GM12878 (cell line): ENCODE measurements at regions not wholly inside any gene's neighbourhood (a gene's known extent, or its start where the extent isn't known, plus 50 kb on each side); places are given as distances from the start of the nearest gene placed in this dataset.

ENCODE experiments used
- ATAC-seq: fragments of 200-7000 bp; cut with Tn5 transposase; 3 replicates; pipeline ENCODE4 v1.9.1; 2020; ENCODE audit warnings: mild to moderate bottlenecking, moderate library complexity
- BruUV-seq: library from RNA; stranded (reverse); fragments of 400-500 nt; replicated peaks from 2 replicates; lab custom pipeline; 2021; lab: Mats Ljungman, UMichigan
- CTCF ChIA-PET: fragments of 300-600 bp; sonication (Branson Sonifier 250); formaldehyde crosslinking; extraction: SDS; loops from one replicate; lab custom pipeline; 2021; ENCODE audit warnings: inconsistent platforms; lab: Yijun Ruan, JAX
- POLR2A ChIA-PET: fragments of 350-600 bp; formaldehyde crosslinking; extraction: SDS; loops from one replicate; lab custom pipeline; 2021; ENCODE audit warnings: inconsistent platforms; lab: Charles Lee
- RAD21 ChIA-PET: fragments of 300-600 bp; sonication (Branson Sonifier 250); formaldehyde crosslinking; loops from one replicate; lab custom pipeline; 2023; ENCODE audit warnings: antibody characterized with exemption; ENCODE audit not compliant: unreplicated experiment; lab: Charles Lee
- SMC1A ChIA-PET: fragments of 300-600 bp; sonication (Branson Sonifier 250); formaldehyde crosslinking; loops from one replicate; lab custom pipeline; 2023; ENCODE audit not compliant: unreplicated experiment, uncharacterized antibody; lab: Charles Lee
- DNase-seq: peaks from one replicate; pipeline ENCODE4 v3.0.0-alpha.2; 2011; ENCODE audit warnings: low read depth, low spot score
- FAIRE-seq: peaks from 3 replicates; lab custom pipeline; 2011; peaks lifted over from hg19 to GRCh38; lab: Jason Lieb, UNC
- H2AFZ ChIP-seq: 2 replicates; pipeline ENCODE4 v1.6.0; 2011; ENCODE audit warnings: low read depth, low read length, control low read depth; ENCODE audit not compliant: control insufficient read depth
- H3K27ac ChIP-seq: 2 replicates; pipeline ENCODE4 v1.5.1; 2011; ENCODE audit warnings: control low read depth; ENCODE audit not compliant: control insufficient read depth, insufficient read depth
- H3K27me3 ChIP-seq, 2 experiments: replicated peaks in 1 of 2; 2 replicates each; pipeline versions ENCODE4 v1.6.0 to v1.6.1; 2011; ENCODE audit warnings: low read length in 1 of 2; ENCODE audit not compliant: control insufficient read depth in 2 of 2, insufficient read depth in 2 of 2
- H3K36me3 ChIP-seq, 2 experiments: 2 replicates each; pipeline ENCODE4 v1.5.1; 2011; ENCODE audit warnings: low read length in 1 of 2; ENCODE audit not compliant: control insufficient read depth in 2 of 2, insufficient read depth in 2 of 2
- H3K4me1 ChIP-seq: 2 replicates; pipeline ENCODE4 v1.6.1; 2011; ENCODE audit warnings: mild to moderate bottlenecking, low read length, moderate library complexity, mixed read lengths; ENCODE audit not compliant: control insufficient read depth, insufficient read depth
- H3K4me2 ChIP-seq: 2 replicates; pipeline ENCODE4 v1.6.0; 2011; ENCODE audit warnings: control low read depth; ENCODE audit not compliant: control insufficient read depth, insufficient read depth
- H3K4me3 ChIP-seq: fragments of 200-600 bp; sonication (generic); 2 replicates; pipeline ENCODE4 v1.5.1; 2016
- H3K79me2 ChIP-seq: 2 replicates; pipeline ENCODE4 v1.6.0; 2011; ENCODE audit warnings: low read length; ENCODE audit not compliant: control insufficient read depth, insufficient read depth
- H3K9ac ChIP-seq: 2 replicates; pipeline ENCODE4 v1.8.0; 2011; ENCODE audit warnings: low read length, control low read depth, mixed read lengths; ENCODE audit not compliant: control insufficient read depth, insufficient read depth
- H3K9me3 ChIP-seq: replicated peaks from 3 replicates; pipeline ENCODE4 v1.5.1; 2011; ENCODE audit warnings: mild to moderate bottlenecking, low read length; ENCODE audit not compliant: control insufficient read depth, insufficient read depth
- H4K20me1 ChIP-seq: 2 replicates; pipeline ENCODE4 v1.6.0; 2011; ENCODE audit not compliant: control insufficient read depth, insufficient read depth
- BRCA1 ChIP-seq: IDR thresholded peaks from 2 replicates; pipeline ENCODE4 v1.6.1; 2011; ENCODE audit warnings: low read depth, low read length, improper control_type of control experiment
- CBX5 ChIP-seq: sonication (generic); IDR thresholded peaks from 2 replicates; pipeline ENCODE4 v1.6.1; 2016; ENCODE audit warnings: low read depth, moderate library complexity, mild to moderate bottlenecking, inconsistent platforms
- ETV6 ChIP-seq, 2 experiments: fragments of 450-650 bp in 1 of 2; IDR thresholded peaks in 1 of 2; conservative IDR thresholded peaks in 1 of 2; 2 replicates each; pipeline ENCODE4 v1.6.1; 2014; ENCODE audit warnings: antibody characterized with exemption in 1 of 2, borderline replicate concordance in 1 of 2, low read depth in 1 of 2, mild to moderate bottlenecking in 1 of 2, moderate library complexity in 1 of 2
- FOXM1 ChIP-seq: IDR thresholded peaks from 2 replicates; pipeline ENCODE4 v1.6.1; 2012; ENCODE audit warnings: low read depth, mild to moderate bottlenecking, inconsistent platforms, low read length, moderate library complexity
- JUND ChIP-seq: IDR thresholded peaks from 2 replicates; pipeline ENCODE4 v1.6.1; 2012; ENCODE audit warnings: low read depth, mild to moderate bottlenecking, low read length, improper control_type of control experiment, moderate library complexity
- NBN ChIP-seq: fragments of 450-650 bp; IDR thresholded peaks from 2 replicates; pipeline ENCODE4 v1.6.1; 2016
- POLR2AphosphoS5 ChIP-seq: IDR thresholded peaks from 2 replicates; pipeline ENCODE4 v1.6.1; 2011; ENCODE audit warnings: mild to moderate bottlenecking, low read length, inconsistent platforms
- POU2F2 ChIP-seq: IDR thresholded peaks from 3 replicates; pipeline ENCODE4 v1.6.1; 2011; ENCODE audit warnings: low read depth, mild to moderate bottlenecking, low read length, borderline replicate concordance
- RCOR1 ChIP-seq: conservative IDR thresholded peaks from 2 replicates; pipeline ENCODE4 v1.6.1; 2012; ENCODE audit warnings: low read depth, low read length, improper control_type of control experiment
- SIX5 ChIP-seq: IDR thresholded peaks from 2 replicates; pipeline ENCODE4 v1.6.1; 2011; ENCODE audit warnings: mild to moderate bottlenecking, low read depth, low read length, moderate library complexity; ENCODE audit not compliant: severe bottlenecking
- SMC3 ChIP-seq: IDR thresholded peaks from 2 replicates; pipeline ENCODE4 v1.6.1; 2011; ENCODE audit warnings: low read length, improper control_type of control experiment, borderline replicate concordance
- SPI1 ChIP-seq: IDR thresholded peaks from 2 replicates; pipeline ENCODE4 v1.6.1; 2011; ENCODE audit warnings: low read depth, mild to moderate bottlenecking, low read length, moderate library complexity, borderline replicate concordance; ENCODE audit not compliant: insufficient read depth
- SUPT20H ChIP-seq: IDR thresholded peaks from 2 replicates; pipeline ENCODE4 v1.6.1; 2011; ENCODE audit warnings: low read depth, mild to moderate bottlenecking, low read length, moderate library complexity, borderline replicate concordance; ENCODE audit not compliant: control insufficient read depth
- SUZ12 ChIP-seq: fragments of 200-600 bp; sonication (generic); IDR thresholded peaks from one replicate; pipeline ENCODE4 v1.6.1; 2018; ENCODE audit warnings: antibody characterized with exemption, mild to moderate bottlenecking; ENCODE audit not compliant: unreplicated experiment
- TBL1XR1 ChIP-seq: IDR thresholded peaks from 2 replicates; pipeline ENCODE4 v1.6.1; 2012; ENCODE audit warnings: low read depth, low read length, improper control_type of control experiment
- WRNIP1 ChIP-seq: IDR thresholded peaks from 2 replicates; pipeline ENCODE4 v1.6.1; 2011; ENCODE audit warnings: low read depth, low read length, improper control_type of control experiment, borderline replicate concordance
- YBX1 ChIP-seq: fragments of 450-650 bp; IDR thresholded peaks from 2 replicates; pipeline ENCODE4 v1.6.1; 2016; ENCODE audit warnings: antibody characterized with exemption
- YY1 ChIP-seq: IDR thresholded peaks from 2 replicates; pipeline ENCODE4 v1.6.1; 2011; ENCODE audit warnings: low read depth, mild to moderate bottlenecking, low read length
- ZSCAN29 ChIP-seq: fragments of 450-650 bp; IDR thresholded peaks from 2 replicates; pipeline ENCODE4 v1.6.1; 2017; ENCODE audit warnings: mild to moderate bottlenecking, moderate library complexity
- WGBS: methylation state at CpG from one replicate; pipeline ENCODE4 v1.1.6; 2016; ENCODE audit warnings: low lambda C conversion rate; ENCODE audit not compliant: insufficient replicate concordance, insufficient coverage; ENCODE audit errors: missing lambda C conversion rate; 5-methylcytosine and 5-hydroxymethylcytosine counted together
- in situ Hi-C: fragments of 300-500 bp; cut with MboI; formaldehyde crosslinking; loops from 9 replicates; pipeline ENCODE4 v1.14.3; 2018; ENCODE audit warnings: mixed read lengths
- intact Hi-C: fragments of 100-400 bp; cut with micrococcal nuclease; formaldehyde crosslinking; loops from one replicate; pipeline ENCODE4 v1.14.2; 2022; ENCODE audit not compliant: unreplicated experiment
- TF ChIP-seq, protein P1 (sequence below), 3 experiments: IDR thresholded peaks in 2 of 3; conservative IDR thresholded peaks in 1 of 3; 2 replicates each; pipeline ENCODE4 v1.5.1; 2011; ENCODE audit warnings: low read depth in 3 of 3, low read length in 3 of 3, mild to moderate bottlenecking in 3 of 3, control low read depth in 2 of 3, moderate library complexity in 2 of 3, inconsistent platforms in 1 of 3, mixed read lengths in 1 of 3; ENCODE audit not compliant: control insufficient read depth in 2 of 3, insufficient read depth in 1 of 3; ENCODE audit errors: extremely low read depth in 1 of 3

DNA sequence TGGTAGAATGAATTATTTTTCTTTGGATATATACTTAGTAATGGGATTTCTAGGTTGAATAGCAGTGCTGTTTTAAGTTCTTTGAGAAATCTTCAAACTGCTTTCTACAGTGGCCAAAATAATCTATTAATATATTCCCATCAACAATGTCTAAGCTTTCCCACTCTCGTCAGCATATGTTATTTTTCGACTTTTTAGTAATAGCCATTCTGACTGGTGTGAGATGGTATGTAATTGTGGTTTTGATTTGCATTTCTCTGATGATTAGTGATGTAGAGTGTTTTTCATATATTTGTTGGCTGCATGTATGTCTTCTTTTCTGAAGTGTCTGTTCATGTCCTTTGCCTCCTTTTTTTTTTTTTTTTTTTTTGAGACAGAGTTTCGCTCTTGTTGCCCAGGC is 90.2 kb upstream of the CSNK1A1L start:
- RAD21 ChIA-PET: no interaction called here
- no peak overlapping the region for H3K27ac ChIP-seq
- in situ Hi-C loops (no loop called here), intact Hi-C loops (no loop called here)
- H3K27me3 ChIP-seq: no peaks in the 10 kb centered on the region
- no peaks in the 10 kb centered on the region for H4K20me1 ChIP-seq
- no peak for DNase-seq
- BruUV-seq: no TSS peak
- H3K4me1 ChIP-seq: no peaks in the 10 kb centered on the region
- no peak for FAIRE-seq
- H3K79me2 ChIP-seq: no peaks in the 10 kb centered on the region
- SMC1A ChIA-PET: no interaction called here
- POLR2A ChIA-PET: no interaction called here
- TF ChIP-seq BRCA1: no peak
- TF ChIP-seq CBX5: no peak
- TF ChIP-seq FOXM1: no peak
- TF ChIP-seq SMC3: no peak
- TF ChIP-seq WRNIP1: no peak
- no peak for TF ChIP-seq RCOR1
- TF ChIP-seq YY1: no peak
- no peak for TF ChIP-seq POU2F2
- no peak for TF ChIP-seq TBL1XR1
- no peak for TF ChIP-seq POLR2AphosphoS5
- TF ChIP-seq, protein P1, sequence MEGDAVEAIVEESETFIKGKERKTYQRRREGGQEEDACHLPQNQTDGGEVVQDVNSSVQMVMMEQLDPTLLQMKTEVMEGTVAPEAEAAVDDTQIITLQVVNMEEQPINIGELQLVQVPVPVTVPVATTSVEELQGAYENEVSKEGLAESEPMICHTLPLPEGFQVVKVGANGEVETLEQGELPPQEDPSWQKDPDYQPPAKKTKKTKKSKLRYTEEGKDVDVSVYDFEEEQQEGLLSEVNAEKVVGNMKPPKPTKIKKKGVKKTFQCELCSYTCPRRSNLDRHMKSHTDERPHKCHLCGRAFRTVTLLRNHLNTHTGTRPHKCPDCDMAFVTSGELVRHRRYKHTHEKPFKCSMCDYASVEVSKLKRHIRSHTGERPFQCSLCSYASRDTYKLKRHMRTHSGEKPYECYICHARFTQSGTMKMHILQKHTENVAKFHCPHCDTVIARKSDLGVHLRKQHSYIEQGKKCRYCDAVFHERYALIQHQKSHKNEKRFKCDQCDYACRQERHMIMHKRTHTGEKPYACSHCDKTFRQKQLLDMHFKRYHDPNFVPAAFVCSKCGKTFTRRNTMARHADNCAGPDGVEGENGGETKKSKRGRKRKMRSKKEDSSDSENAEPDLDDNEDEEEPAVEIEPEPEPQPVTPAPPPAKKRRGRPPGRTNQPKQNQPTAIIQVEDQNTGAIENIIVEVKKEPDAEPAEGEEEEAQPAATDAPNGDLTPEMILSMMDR (IDR thresholded peaks at IDR 0.05 in 2 of 3, conservative IDR thresholded peaks at IDR 0.05 in 1 of 3; ENCODE audit: control insufficient read depth in 2 of 3, extremely low read depth in 1 of 3, insufficient read depth in 1 of 3, low read depth in 3 of 3, low read length in 3 of 3): no peak
- no peak for TF ChIP-seq JUND
- TF ChIP-seq SPI1: no peak
- TF ChIP-seq ZSCAN29: no peak
- no peak for TF ChIP-seq NBN
- no peak for TF ChIP-seq ETV6 (conservative IDR thresholded peaks at IDR 0.05 in 1 of 2, IDR thresholded peaks at IDR 0.05 in 1 of 2; ENCODE audit: borderline replicate concordance in 1 of 2, low read depth in 1 of 2)
- TF ChIP-seq YBX1: no peak
- no peak for TF ChIP-seq SUPT20H
- no peak for TF ChIP-seq SIX5
- no peak for TF ChIP-seq SUZ12
- no peak overlapping the region for H3K4me2 ChIP-seq
- ATAC-seq: no peak
- no peaks in the 10 kb centered on the region for H3K9me3 ChIP-seq
- no peaks in the 10 kb centered on the region for H3K36me3 ChIP-seq
- WGBS: 0% methylated on average over 2 of the region's 3 CpGs
- no peak overlapping the region for H3K4me3 ChIP-seq
- H2AFZ ChIP-seq: no peak overlapping the region
- H3K9ac ChIP-seq: no peak overlapping the region
- CTCF ChIA-PET: no interaction called here
